HFF-Myc (cell line): ENCODE measurements at regions not wholly inside any gene's neighbourhood (a gene's known extent, or its start where the extent isn't known, plus 50 kb on each side); places are given as distances from the start of the nearest gene placed in this dataset.

Experiments used
- DNase-seq: peaks from one replicate; pipeline ENCODE4 v3.0.0-alpha.2; 2011; ENCODE audit warnings: low read depth; ENCODE audit errors: extremely low read depth
- H3K4me3 ChIP-seq: replicated peaks from 2 replicates; pipeline ENCODE4 v1.5.1; 2011; ENCODE audit warnings: low read depth, mild to moderate bottlenecking, control low read depth, low read length
- CTCF ChIP-seq: IDR thresholded peaks from 2 replicates; pipeline ENCODE4 v1.5.1; 2012; ENCODE audit warnings: mild to moderate bottlenecking, low read depth, low read length, control low read depth; ENCODE audit errors: missing control alignments

- no peak overlapping the region for H3K4me3 ChIP-seq
- DNase-seq, result no peak
- TF ChIP-seq CTCF, result no peak
These were observed 188.6 kb upstream of the ASIC2 start for GRCh38 chr17:33481652-33482051.

DNA sequence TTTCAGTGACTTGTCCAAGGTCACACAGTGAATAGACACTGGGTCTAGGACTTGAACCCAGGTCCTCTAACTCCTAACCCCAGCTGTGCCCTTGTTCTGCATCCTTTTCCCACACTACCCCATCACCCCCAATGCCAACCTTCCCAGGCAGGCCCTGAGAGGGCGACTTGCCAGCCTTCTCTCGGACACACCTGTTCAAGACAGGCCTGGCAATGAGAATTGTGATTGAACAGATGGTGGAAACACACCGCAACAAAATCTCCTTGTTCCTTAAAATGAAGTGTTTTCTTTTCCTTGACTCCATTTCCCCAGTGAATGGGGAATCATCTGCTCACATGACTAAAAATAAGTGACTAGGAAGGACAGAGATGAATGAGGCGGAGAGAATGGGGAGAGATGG is 189.5 kb upstream of the ASIC2 start:
- no peak overlapping the region for H3K4me3 ChIP-seq
- no peak for DNase-seq
- TF ChIP-seq CTCF, result no peak

DNA sequence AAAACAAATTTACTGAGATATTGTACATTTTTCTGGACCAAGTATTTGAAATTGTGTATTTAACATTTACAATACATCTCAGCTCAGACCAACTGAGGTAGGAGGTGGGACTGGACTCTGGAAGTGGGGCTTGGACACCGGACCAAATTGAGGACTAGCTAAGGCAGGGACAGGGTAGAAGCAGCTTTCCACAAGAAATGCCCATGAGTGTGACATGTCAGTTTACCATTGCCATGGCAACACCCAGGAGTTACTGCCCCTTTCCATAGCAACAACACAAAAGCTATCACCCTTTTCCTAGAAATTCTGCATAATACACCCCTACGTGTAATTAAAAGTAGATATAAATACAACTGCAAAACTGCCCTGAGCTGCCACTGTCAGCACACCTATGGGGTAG is 191.5 kb upstream of the ASIC2 start:
- TF ChIP-seq CTCF, result no peak
- DNase-seq, result no peak
- no peak overlapping the region for H3K4me3 ChIP-seq

GRCh38 chr17:33486135-33486885 is 193.2 kb upstream of the ASIC2 start:
- no peak for DNase-seq
- H3K4me3 ChIP-seq, result no peak overlapping the region
- no peak for TF ChIP-seq CTCF

DNA sequence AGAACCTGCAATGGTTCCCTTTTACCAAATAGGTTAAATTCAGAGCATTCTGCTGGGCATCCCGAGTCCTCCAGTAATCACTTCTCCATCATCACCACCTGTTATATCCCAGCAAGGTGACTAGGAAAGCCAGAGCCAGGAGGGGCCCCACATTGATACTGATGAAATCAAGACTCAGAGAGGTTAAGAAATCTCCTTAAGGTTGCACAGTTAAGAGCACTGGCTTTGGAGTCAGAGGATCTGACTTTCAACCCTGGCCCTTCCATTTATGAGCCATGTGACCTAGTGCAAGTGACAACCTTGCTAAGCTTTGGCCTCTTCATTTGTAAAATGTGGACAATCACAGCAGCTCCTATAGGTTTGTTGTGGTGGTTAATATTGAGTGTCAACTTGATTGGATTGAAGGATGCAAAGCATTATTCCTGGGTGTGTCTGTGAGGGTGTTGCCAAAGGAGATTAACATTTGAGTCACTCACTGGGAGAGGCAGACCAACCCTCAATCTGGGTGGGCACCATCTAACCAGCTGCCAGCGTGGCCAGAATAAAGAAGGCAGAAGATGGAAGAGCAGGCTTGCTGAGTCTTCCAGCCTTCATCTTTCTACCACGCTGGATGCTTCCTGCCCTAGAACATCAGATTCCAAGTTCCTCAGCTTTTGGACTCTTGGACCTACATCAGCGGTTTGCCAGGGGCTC is 194.2 kb upstream of the ASIC2 start:
- DNase-seq, result no peak
- TF ChIP-seq CTCF, result no peak
- no peak overlapping the region for H3K4me3 ChIP-seq

DNA sequence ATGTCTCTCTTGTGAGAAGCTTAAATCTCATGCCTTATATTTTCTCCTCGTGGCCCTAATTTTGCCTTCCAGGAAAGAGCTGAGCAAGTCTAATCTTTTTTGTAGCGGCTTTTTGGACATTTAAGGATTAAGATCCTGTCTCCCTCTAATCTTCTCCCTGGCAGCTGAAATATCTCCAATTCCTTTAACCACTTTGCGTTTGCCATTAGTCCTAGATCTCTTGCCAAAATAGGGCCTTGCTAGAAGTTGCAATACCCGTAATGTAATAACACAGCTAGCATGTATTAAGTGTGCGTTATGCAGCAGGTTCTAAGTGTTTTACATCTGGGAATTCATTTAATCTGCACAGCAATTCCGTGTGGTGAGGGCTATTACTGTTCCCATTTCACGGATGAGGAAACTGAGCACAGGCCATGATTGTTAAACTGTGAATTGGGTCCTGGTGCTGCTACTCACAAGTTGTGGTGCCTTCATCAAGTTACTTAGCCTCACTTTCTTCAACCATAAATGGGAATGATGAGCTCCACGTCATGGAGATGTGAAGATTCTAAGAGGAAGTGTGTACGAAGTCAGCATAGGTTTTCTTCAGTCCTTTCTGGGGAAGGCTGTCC is 198.9 kb upstream of the ASIC2 start:
- TF ChIP-seq CTCF, result no peak

More for the DNA sequence above, 198.9 kb upstream of the ASIC2 start:
- no peak for DNase-seq
- H3K4me3 ChIP-seq, result no peak overlapping the region
